Activated CD4-positive, alpha-beta T cell treated with anti-CD3 and anti-CD28 coated beads, Interleukin-2, Interleukin-4, amounts not matched to agents 100 ng/mL and 50 ng/mL, durations not matched to agents 16 hours and 8 hours (primary cell): ENCODE measurements at regions not wholly inside any gene's neighbourhood (a gene's known extent, or its start where the extent isn't known, plus 50 kb on each side); places are given as distances from the start of the nearest gene placed in this dataset.

Experiments used
- DNase-seq: peaks from one replicate; pipeline ENCODE4 v3.0.0-alpha.2; 2020; ENCODE audit warnings: low spot score

DNA sequence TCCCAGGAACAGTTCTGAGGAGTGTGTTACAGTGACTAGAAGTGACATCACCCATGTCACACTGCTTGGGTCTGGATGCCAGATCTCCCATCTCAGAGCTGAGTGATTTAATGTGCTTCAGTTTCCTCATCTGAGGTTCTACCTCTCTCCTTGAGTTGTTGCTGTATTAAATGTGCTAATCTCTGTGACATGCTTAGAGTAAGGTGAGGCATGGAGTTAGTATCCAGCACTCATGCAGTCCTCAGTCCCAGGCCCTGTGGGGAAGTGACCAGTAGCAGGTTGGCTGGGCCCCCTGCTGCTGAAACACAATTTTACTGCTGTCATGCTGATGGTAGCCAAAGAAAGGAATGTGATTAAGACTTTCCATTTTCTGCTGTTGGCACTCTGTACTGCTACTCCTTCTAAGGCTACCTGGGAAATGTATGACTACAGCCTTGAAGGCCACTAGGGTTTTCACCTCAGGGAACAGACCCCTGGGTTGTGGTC lies 639.6 kb downstream of the MID1IP1 start:
- DNase-seq = no peak

DNA sequence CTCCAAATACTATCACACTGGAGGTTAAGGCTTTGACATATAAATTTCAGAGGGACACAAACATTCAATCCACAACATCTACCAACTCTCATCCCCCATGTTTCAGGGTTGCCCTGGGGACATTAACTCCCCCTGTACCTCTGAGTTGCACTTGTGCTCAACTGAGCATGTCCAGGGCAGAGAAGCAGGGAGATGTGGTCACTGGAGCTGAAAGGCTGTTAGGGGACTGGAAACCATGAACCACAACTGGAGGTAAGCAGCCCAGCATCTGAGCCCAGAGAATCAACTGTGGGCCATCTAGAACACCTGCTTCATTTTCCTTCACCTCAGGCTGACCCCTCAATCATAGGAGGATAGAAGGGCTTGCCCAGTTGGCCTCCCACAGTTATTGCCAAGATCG lies 641.1 kb downstream of the MID1IP1 start:
- DNase-seq = no peak

DNA sequence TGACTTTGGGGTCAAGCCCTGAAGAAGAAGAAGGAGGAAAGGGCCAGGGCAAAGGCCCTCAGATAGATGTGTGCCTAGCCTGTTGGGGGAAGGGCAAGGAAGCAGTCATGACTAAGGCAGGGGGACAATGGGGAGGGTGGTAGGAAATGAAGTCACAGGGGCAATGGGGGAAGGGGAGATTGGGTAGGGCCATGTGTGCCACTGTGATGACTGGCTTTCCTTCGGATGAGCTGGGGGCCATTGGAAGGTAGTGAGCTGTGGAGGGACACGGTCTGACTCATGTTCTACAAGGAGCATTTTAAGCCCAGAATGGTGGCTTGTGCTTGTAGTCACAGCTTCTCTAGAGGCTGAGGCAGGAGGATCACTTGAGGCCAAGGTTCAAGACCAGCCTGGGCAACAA lies 642.0 kb downstream of the MID1IP1 start:
- no peak for DNase-seq

DNA sequence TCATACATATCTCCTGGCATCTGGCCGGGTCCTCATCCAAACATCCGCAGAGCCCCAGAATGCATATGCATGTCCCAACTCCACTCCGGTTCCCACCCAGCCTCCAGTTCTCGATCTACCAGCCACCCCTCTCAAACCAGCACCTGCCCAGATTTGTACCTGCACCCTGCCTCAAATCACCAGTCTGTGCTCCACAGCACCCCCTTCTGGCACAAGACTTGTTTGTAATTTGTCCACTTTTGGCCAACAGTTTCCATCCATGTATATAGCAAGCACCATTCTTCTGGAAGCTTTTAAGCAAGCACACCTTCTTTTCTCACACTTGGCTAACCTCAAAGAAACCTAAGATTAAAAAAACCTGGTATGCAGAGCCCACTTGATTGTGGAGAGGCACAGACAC lies 644.1 kb downstream of the MID1IP1 start:
- no peak for DNase-seq

DNA sequence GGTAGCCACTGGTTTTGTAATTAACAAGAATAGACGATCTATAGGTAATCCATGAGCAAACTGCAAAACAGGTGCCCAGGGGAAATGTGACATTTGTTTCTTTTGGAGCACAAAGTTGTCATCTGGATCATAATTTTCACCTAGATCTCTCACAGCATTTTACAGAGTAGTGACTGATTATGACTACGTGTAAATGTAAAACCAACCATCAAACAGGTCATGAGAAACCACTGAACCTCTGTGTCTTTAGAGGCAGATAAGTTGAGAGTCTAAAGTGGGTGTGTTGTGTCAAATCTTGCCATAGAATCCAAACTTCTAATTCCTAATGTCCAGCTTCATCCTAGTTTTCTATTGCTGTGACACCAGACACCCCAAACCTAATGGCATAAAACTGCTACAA lies 648.1 kb downstream of the MID1IP1 start:
- DNase-seq = no peak

DNA sequence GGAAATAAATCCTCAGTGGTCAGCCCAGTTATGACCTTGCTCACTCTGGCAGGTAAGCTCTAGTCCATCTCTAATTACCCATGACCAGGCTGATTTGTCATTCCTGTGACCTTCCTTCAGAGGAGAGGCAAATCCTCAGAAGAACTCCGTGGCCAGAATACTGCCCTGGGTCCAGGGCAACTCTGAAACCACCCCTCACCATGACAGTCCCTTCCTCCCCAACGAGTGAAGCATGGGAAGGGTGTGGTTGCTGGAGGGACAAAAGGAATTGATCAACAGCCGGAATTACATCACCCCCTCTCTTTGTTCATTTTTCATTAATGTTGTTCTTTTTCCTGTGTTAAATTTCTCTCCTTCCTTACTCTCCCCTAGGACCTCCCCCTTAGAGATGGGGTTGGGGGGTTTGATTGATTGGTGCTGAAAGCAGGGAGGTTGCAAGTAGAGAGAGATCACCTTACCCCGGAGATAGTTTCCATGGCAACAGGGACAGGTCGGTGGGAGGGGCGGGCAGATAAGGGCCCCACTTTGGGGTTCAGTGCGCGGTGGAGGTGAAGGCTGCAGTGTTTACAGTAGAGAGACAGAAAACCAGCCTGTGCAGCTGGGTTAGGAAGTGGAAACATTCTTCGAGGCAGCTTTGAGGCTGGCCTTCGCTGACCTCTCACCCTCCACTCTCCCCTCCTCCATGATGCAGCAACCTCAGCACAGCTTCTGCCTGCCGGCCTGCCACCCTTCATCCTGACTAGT lies 647.4 kb downstream of the BCOR start:
- DNase-seq = no peak

DNA sequence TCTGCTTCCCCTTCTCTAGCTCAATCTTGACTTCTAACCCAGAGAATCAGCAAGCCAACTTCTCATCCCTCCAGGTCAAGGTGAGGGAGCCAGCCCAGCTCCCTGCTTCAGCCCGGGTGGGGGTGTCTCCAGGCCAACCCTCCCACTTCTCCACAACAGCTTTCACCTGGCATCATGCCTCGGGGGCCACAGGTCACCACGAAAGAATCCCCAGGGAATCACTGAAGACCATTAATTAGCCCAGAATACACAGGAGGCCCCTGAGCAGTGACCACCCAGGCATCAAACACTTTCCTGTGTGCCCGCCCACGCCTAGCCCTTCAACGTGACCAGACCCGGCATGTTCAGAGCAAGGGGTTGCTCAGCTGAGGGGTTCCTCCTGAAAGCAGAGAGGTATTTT lies 646.7 kb downstream of the BCOR start:
- no peak for DNase-seq

DNA sequence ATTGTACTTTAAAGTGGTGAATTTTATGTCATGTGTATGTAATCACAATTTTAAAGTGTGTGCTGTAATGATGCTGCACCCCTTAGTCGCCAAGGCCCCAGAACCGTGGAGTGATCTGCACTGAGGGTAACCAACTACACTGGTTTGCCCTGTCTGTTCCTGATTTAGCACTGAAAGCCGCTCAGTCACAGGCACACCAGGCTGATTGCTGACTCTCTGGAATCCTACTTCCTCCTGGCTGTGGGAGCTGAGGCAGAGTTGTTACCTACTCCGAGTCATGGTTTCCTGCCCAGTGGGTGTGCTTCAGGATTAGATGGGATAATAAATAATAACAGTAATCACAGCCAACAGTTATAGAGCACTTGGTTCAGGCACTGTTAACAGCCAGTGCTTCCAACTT lies 645.4 kb downstream of the BCOR start:
- DNase-seq = no peak

DNA sequence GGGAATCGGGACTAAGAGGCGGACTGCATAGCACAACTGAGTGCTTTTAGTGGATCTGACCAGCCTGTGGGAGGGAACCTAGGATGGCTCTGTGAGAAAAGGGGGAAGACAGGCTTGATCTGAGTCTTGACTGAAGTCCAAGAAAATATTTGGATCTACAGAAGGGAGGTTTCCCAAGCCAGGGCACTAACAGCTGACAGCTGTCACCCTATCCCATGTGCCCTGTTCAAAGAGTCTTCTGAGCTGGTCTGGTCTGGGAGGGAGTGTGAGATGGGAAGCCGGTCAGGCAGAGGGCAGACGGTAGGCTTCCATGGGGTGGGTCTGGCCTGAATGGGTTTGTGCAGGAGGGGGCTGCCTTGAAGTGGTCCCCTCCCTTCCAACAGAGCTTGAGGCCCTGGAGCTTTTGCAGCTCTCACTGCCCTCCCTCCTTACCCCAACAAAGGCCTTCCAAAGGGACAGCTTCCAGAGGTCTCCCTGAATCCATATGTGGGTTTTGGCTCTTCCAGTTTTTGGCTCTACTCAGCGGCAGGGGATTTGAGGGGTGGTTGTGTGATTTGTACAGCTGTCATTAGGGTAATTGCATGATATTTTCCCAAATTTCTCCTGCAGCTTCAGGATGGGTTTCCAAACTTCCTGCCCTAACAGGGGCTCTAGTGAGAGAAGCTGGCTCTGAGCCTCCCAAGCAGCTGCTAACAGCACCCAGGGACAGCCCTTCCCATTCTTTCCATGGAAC lies 643.7 kb downstream of the BCOR start:
- DNase-seq = no peak

DNA sequence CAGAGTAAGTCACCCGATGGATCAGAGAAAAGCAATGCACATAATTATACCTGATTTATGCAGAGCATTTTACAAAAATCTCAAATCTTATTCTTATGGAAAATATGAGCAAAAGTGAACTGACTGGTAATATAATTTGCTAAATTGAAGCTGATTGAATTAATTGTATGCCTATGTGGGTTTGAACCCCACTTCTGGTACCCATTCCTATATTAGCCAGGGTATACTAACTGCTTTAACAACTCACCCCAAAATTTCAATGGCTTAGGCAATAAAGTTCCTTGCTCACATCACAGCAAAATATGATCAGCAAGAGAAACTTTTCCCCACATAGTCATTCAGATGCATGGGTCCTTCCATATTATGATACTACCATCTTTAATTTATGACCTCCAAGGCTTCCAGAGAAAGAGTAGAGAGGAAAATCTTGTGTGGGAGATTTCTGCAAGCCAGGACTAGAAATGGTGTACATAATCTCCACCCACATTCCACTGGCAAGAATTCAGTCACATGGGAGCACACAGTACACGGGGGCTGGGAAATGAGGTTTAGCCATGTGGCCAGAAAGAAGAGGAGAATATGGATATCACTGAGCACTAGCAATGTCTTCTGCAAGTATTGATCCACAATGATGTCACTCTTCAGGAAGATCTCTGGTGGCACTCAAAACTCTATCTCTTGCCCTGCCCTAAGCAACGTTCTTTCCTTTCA lies 640.7 kb downstream of the BCOR start:
- DNase-seq = no peak

DNA sequence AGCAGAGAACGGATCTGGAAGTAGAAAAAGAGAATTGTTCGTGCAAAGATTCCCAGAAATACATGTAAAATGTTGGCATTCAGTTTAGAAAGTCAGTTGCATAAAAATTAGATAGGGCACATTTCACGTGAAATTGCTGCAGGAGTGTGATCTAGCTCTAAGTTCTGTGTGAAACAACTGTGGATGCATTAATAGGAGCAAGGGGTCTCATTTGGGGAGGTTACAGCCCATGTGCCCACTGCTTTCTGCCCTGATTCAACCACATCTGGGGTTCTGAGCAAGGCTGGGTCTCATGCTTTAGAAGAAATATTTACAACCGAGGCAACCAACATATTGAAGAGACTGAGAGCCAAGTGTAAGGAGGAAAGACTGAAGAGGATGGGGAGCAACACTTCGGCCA lies 639.0 kb downstream of the BCOR start:
- no peak for DNase-seq

DNA sequence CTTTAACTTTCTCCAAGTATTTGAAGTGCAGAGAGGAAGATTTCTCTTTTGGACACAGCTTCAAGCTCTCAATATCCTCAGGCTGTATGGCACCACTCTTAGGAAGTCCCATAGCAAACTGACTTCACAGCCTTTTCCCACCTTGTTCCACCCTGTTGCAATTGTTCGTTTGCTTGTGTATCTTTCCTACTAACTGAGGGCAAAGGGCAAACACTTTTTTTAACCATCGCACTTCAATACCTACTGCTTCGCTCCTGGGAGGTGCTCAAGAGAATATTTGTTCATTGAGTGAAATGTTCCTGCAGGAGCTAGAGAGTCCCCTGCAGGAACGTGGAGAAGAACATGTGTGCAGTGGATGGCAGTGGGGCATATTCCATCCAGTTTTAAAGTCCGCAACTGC lies 638.6 kb downstream of the BCOR start:
- DNase-seq = no peak

DNA sequence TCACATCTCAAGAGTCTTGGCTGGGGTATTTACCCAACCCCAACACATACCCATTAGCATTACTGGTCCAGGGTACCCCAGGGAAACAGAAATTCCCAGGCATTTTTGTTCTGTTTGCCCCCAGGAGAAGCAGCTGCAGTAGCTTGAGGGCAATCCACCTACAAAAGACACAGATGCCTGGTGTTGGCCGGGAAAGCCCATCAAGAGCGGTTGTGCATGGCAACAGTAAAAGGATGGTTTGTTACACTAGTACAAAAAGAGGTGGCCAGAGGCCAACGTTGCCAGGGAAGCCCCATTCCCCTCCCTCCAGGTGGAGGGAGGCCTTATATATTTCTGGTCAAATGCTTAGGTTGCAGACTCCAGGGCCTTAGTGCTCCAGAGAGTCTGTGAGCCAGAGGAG lies 637.8 kb downstream of the BCOR start:
- DNase-seq = no peak

DNA sequence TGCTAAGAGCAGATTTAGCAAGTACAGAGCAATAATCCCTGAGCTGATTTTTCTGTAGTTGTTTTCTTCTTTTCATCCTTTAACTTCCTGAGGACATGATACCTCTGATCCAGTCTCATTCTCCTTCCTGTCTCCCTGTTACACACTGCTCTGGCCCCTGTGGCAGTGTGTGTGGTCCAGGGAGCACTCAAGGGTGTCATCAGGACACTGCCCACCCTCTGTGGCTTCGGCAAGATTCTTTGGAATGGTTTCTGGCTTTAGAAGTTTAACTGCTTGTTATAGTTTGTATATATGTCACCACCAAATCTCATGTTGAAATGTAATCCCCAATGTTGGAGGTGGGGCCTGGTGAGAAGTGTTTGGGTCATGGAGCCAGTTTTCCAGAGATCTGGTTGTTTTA lies 637.3 kb downstream of the BCOR start:
- no peak for DNase-seq

DNA sequence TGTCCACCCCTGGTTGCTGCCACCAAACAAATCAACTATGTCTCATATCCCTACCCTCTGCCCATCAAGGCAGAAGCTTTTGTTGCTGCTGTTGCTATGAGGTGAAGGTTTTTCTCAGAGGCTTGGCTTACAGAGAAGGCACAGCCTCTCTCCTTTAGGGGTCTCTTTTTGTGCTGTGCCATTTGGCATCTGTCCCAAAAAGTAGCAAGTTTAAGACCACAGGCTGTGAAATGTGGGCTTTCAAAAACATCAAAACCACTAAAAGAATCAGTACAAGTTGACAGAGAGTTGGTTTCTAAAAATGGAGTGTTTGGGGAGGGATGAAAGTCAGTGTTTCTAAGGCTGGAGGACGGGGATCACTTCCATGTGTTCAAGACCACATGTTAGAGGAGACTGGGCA lies 634.9 kb downstream of the BCOR start:
- no peak for DNase-seq

DNA sequence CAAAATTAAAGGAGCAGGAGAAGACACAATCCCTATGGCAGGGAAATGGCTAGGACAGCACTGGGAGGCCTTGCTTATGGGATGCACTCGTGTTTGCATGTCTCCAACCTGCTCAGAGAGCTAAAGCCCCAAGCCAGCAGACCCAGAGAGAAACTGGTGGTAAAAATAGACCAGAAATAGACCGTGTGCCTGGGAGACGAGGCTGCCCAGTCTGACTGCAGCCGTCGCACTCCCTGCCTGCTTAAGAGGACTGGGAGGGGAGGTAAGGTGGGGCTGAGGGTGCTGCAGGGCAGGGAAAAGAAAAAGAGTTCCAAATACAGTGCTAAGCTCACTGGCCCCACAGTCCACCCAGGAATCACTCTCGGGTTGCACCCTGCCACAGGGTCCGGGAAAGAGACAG lies 633.5 kb downstream of the BCOR start:
- DNase-seq = no peak

DNA sequence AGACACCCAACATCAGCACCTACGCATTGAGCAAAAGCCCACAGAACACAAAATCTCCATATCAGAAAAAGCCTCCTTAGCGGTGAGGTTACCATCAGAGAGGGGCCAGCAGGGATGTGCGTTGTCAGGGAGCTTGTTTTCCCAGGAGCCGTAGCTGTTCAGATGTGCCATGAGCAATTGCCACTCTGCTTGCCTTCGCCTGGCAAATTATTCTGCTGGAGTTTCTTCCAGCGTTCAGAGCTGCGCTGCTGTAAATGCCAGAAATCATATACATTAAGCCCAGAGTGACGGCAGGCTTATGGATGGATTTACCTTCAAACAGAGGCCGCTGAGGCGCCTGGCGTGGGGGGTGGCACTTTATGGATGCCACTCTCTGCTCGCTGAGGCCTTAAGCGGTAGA lies 632.3 kb downstream of the BCOR start:
- DNase-seq = no peak

DNA sequence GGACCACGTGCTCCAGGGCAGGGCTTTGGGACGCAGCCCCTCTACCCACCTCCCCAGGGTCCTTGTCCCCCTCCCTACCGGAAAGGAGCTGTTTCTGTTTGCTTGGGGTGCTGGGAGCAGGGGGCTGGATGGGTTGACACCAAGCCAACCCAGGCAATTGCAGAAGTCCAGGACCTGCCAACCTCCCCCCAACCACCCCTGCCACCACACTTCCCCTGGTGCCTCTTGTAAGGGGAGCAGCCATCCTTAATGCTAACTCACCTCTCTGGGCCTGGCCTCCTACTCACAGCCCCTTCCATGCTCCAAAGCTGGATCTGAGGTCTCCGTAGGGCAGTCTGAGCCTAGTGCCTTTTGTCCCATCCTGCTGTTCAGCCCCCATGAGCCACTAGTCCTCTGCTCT lies 631.9 kb downstream of the BCOR start:
- no peak for DNase-seq

DNA sequence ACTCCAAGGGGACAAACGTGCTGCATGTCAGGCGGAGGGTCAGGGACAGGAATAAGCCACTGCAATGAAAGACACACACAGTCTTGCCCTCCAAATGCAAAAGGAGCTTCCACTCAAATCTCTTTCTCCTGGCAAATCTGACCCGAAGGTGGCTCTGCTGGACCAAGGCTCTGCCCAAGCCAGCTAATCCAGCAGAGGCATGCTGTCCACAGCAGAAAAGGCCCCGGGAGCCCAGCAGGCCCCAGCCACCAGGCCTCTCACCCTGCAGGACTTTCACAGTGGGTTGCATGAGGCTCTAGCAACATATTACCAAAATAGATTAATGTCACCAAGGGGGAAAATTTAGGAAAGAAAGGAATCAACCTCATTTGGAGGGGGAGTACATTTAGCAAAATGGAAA lies 628.6 kb downstream of the BCOR start:
- DNase-seq = no peak

DNA sequence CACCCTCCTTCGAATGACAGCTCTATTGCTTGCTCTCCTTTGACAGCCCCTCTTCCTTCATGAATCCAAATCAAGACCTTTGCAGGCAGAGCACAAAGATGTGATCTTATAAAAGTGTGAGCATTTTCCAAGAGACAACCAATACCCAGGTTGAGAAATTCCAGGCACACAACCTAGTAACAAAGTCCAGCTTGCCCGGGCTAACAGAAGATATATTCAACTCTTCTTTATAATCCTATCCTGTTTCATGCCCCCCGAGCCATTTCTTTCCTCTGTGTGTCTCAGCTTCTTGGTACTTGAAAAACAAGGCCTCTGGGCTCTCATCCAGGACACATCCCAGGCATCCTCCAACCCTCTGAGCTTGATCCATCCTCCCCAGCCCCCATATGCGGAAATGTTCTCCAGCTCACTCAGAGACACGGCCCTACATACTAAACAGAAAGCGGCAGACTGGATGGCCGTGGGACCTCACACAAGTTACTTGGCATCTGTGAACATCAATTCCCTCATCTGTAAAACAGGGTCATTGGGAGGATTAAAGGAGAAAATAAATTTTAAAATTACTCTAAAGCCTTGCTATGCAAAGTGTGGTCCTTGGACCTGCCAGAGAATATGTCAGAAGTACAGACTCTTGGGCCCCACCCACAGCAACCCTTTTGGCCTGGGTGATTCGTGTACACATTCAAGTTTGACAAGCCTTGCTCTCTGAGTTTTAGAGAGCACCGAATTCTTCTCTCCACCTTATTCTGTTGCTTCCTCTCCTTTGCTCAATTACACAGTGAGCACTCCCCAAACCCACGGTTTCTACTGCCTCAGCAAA lies 627.0 kb downstream of the BCOR start:
- no peak for DNase-seq

DNA sequence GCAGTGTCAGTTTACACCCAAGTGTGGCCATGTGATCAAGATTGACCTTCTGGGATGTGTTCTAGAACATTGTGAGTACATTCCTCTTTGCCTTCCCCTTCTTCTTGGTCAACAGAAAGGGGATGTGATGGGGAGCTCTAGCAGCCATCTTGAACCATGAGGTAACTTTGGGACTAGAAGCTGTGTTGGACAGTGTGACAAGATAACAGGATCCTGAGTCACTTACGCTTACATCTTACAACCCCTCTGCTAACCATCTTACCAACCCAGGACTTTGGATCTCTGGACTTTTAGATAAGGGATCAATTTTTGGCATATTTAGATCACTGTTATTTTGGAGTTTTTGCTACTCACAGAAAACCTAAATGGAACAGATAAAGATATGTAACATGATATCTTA lies 625.6 kb downstream of the BCOR start:
- DNase-seq = no peak

DNA sequence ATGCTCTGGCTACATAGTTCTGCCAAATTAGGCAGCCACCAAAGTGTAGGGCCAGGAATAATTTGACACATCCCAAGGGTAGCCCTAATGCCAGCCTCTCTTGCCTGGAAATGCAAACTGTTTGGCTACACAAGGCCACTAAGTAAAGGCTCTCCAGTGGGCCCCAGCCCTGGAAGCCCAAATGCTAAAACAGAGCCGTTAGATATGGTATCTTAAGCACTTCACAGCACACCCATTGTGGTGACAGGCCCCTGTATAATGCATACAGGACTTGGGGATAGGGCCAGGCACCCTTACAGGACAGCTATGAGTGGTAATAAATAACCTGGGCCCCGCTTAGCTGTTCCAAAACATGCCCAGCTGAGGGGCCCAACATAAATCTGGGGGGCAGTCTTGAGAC lies 623.9 kb downstream of the BCOR start:
- no peak for DNase-seq
